MCF 10A (cell line): ENCODE measurements at regions not wholly inside any gene's neighbourhood (a gene's known extent, or its start where the extent isn't known, plus 50 kb on each side); places are given as distances from the start of the nearest gene placed in this dataset.

Experiments used
- BruUV-seq: library from RNA; stranded (reverse); fragments of 400-500 nt; replicated peaks from 2 replicates; lab custom pipeline; 2021; lab: Mats Ljungman, UMichigan
- CTCF ChIA-PET: fragments of 300-600 bp; sonication (Branson Sonifier 250); formaldehyde crosslinking; extraction: SDS; loops from one replicate; lab custom pipeline; 2021; ENCODE audit warnings: antibody characterized with exemption, inconsistent platforms; lab: Yijun Ruan, JAX
- POLR2A ChIA-PET: fragments of 300-600, 350-650 bp; sonication (Branson Sonifier 250); formaldehyde crosslinking; extraction: SDS; loops from one replicate; lab custom pipeline; 2020; ENCODE audit warnings: antibody characterized with exemption, inconsistent platforms; lab: Yijun Ruan, JAX
- DNase-seq: peaks from one replicate; pipeline ENCODE4 v3.0.0-alpha.2; 2018; ENCODE audit not compliant: unreplicated experiment
- H3K27ac Mint-ChIP-seq: one replicate; pipeline ENCODE4 v1.8.0; 2022; ENCODE audit warnings: mild to moderate bottlenecking, low read depth, mixed read lengths; ENCODE audit not compliant: unreplicated experiment
- H3K27me3 Mint-ChIP-seq: one replicate; pipeline ENCODE4 v1.8.0; 2022; ENCODE audit warnings: mixed read lengths; ENCODE audit not compliant: insufficient read depth, unreplicated experiment
- H3K36me3 Mint-ChIP-seq: one replicate; pipeline ENCODE4 v1.8.0; 2022; ENCODE audit warnings: mild to moderate bottlenecking, moderate library complexity, mixed read lengths; ENCODE audit not compliant: insufficient read depth, unreplicated experiment
- H3K4me1 Mint-ChIP-seq: one replicate; pipeline ENCODE4 v1.8.0; 2022; ENCODE audit warnings: mixed read lengths; ENCODE audit not compliant: insufficient read depth, unreplicated experiment
- H3K4me3 Mint-ChIP-seq: one replicate; pipeline ENCODE4 v1.8.0; 2022; ENCODE audit warnings: mild to moderate bottlenecking, moderate library complexity, mixed read lengths; ENCODE audit not compliant: unreplicated experiment
- H3K9me3 Mint-ChIP-seq: one replicate; pipeline ENCODE4 v1.8.0; 2022; ENCODE audit warnings: mixed read lengths; ENCODE audit not compliant: unreplicated experiment
- intact Hi-C: fragments of 100-400 bp; cut with micrococcal nuclease; formaldehyde crosslinking; loops from 2 replicates; pipeline ENCODE4 v1.14.1; 2022
- TF ChIP-seq, protein P1 (sequence below): fragments of 200-600 bp; IDR thresholded peaks from one replicate; pipeline ENCODE4 v1.8.0; 2022; ENCODE audit warnings: antibody characterized with exemption, mild to moderate bottlenecking; ENCODE audit not compliant: unreplicated experiment

DNA sequence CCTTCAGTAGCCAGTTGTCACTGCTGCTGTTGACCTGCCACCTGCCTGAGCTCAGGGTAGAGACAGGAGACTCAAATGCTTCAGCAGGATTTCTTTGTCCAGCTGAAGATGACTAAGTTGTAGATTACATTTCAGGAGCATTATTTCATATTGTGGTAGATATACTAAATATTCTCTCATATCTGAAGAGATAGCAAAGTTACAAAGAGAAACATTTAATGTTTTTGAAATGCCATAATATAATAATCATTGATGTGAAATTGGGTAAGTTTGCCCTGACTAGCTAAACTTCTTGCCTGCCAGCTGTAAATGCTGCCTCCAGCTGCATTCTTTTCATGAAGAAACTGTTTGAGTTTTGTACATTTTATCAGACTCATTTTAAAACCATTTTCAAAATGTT, 247.6 kb upstream of the CNKSR2 start:
- ChIA-PET POLR2A (no interaction called here), CTCF (interaction anchor here (0.7 kb wide), 1 partner anchor 54 kb away, joined by 3 read pairs; no protein-coding TSS in a partner anchor)
- Mint-ChIP-seq H3K4me3 (no peak overlapping the region), H3K36me3 (no peaks in the 10 kb centered on the region), H3K4me1 (no peaks in the 10 kb centered on the region), H3K9me3 (peaks cover 14% of the 10 kb centered on the region), H3K27ac (no peak overlapping the region), H3K27me3 (no peaks in the 10 kb centered on the region)
- DNase-seq: no peak
- TF ChIP-seq, protein P1, sequence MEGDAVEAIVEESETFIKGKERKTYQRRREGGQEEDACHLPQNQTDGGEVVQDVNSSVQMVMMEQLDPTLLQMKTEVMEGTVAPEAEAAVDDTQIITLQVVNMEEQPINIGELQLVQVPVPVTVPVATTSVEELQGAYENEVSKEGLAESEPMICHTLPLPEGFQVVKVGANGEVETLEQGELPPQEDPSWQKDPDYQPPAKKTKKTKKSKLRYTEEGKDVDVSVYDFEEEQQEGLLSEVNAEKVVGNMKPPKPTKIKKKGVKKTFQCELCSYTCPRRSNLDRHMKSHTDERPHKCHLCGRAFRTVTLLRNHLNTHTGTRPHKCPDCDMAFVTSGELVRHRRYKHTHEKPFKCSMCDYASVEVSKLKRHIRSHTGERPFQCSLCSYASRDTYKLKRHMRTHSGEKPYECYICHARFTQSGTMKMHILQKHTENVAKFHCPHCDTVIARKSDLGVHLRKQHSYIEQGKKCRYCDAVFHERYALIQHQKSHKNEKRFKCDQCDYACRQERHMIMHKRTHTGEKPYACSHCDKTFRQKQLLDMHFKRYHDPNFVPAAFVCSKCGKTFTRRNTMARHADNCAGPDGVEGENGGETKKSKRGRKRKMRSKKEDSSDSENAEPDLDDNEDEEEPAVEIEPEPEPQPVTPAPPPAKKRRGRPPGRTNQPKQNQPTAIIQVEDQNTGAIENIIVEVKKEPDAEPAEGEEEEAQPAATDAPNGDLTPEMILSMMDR: no peak
- BruUV-seq: no TSS peak
- intact Hi-C loops: no loop called here

DNA sequence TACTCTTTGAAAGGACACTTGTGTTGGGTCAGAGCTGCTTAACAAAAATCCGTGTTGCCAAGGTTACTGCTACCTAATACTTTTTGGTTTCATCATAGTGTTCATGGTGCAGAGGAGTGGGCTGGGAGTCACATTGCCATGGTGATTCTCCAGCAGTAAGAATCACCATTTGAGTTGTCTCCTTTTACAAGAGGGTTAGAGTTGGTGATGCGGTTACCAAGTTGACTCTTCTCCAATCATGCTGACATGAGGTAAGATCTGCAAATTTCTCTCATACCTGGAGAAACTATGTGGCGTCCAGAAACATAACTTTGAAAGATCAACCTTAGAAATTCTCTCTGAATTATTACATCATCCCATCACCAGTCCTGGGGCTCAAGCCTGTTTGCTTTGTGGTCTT, 242.9 kb upstream of the CNKSR2 start:
- Mint-ChIP-seq H3K4me3 (no peak overlapping the region), H3K9me3 (peaks cover 14% of the 10 kb centered on the region), H3K27ac (no peak overlapping the region), H3K4me1 (no peaks in the 10 kb centered on the region), H3K27me3 (no peaks in the 10 kb centered on the region), H3K36me3 (no peaks in the 10 kb centered on the region)
- TF ChIP-seq, protein P1: no peak
- POLR2A ChIA-PET: no interaction called here
- BruUV-seq: no TSS peak
- intact Hi-C loops: no loop called here
- CTCF ChIA-PET: no interaction called here
- DNase-seq: no peak

DNA sequence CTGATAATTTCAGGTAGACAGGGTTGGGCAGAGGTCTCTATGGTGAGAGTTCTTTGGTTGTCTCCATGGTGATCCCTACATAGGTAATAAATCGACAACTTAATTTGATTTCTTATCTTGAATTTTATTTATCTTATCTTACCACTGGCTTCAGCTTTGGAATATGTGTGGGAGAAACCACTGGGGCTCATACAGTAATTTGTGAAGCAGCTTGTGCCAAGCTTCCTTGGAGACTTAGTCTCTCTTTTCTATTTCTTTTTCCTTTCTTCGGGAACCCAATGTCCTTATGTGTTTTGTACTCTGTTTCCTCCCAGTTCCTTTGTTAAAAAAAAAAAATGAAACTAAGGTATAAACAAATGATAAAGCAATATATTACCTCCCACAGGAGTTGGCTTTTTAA, 242.4 kb upstream of the CNKSR2 start:
- H3K27ac Mint-ChIP-seq: no peak overlapping the region
- ChIA-PET POLR2A (no interaction called here), CTCF (no interaction called here)
- no peaks in the 10 kb centered on the region for H3K36me3 Mint-ChIP-seq
- no peaks in the 10 kb centered on the region for H3K4me1 Mint-ChIP-seq
- H3K9me3 Mint-ChIP-seq: peaks cover 19% of the 10 kb centered on the region
- intact Hi-C loops: no loop called here
- no peaks in the 10 kb centered on the region for H3K27me3 Mint-ChIP-seq
- TF ChIP-seq, protein P1: no peak
- H3K4me3 Mint-ChIP-seq: no peak overlapping the region
- DNase-seq: no peak
- BruUV-seq: no TSS peak

DNA sequence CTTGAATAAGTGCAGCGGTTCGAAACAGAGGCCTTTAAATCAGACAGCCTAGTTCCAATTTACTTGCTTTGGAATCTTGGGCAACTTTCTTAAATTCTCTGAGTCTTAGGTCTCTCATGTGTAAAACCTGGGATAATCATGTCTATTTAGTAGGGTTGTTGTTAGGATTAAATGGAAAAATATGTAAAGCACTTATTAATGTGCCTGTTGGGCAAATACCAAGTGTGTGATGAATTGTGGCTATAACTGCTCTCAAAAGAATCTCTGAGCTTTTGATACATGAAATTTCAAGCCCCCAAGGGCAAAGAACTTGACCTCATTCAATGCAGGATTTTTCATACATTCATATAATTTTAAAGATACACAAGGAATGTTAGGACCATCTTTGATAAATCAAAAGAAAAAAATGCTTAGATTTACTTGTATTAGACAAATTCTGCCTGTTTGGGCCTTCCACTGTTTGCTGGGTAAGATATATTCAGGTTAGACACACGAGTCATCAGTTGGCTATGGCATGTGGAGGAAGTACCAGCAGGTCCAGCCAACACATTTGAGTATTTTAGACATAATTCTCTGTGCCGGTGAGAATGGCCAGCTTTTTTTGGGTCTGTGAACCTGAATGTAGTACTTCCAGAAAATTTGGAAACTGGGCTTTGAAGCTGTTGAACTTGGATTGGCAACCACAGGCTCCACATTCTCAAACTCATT, 241.4 kb upstream of the CNKSR2 start:
- H3K4me1 Mint-ChIP-seq: no peaks in the 10 kb centered on the region
- TF ChIP-seq, protein P1: no peak
- ChIA-PET CTCF (no interaction called here), POLR2A (no interaction called here)
- no TSS peak for BruUV-seq
- intact Hi-C loops: no loop called here
- H3K27me3 Mint-ChIP-seq: no peaks in the 10 kb centered on the region
- H3K4me3 Mint-ChIP-seq: no peak overlapping the region
- H3K36me3 Mint-ChIP-seq: no peaks in the 10 kb centered on the region
- DNase-seq: no peak
- H3K9me3 Mint-ChIP-seq: peaks cover 22% of the 10 kb centered on the region
- H3K27ac Mint-ChIP-seq: no peak overlapping the region
